Osteocyte (in vitro differentiated cells): ENCODE measurements at regions not wholly inside any gene's neighbourhood (a gene's known extent, or its start where the extent isn't known, plus 50 kb on each side); places are given as distances from the start of the nearest gene placed in this dataset.
A peak's percentile ranks its signal among the peaks of the same experiment; 100 is the strongest.
"Not testable (repeated sequence)": the region's sequence is repeated elsewhere in the genome, so short reads cannot be mapped to it uniquely, and the experiment has no call there.

Source experiments
- DNase-seq: peaks from one replicate; pipeline ENCODE4 v3.0.0; 2021; ENCODE audit warnings: mixed read lengths; ENCODE audit not compliant: unreplicated experiment; ENCODE audit errors: extremely low spot score
- H3K27ac Mint-ChIP-seq: one replicate; pipeline ENCODE4 v1.8.0; 2021; ENCODE audit warnings: mild to moderate bottlenecking, mixed read lengths; ENCODE audit not compliant: unreplicated experiment
- H3K27me3 Mint-ChIP-seq: one replicate; pipeline ENCODE4 v1.8.0; 2021; ENCODE audit warnings: mixed read lengths; ENCODE audit not compliant: unreplicated experiment
- H3K36me3 Mint-ChIP-seq: one replicate; pipeline ENCODE4 v1.8.0; 2021; ENCODE audit warnings: mixed read lengths; ENCODE audit not compliant: unreplicated experiment
- H3K4me1 Mint-ChIP-seq: one replicate; pipeline ENCODE4 v1.8.0; 2021; ENCODE audit warnings: mixed read lengths; ENCODE audit not compliant: unreplicated experiment
- H3K4me3 Mint-ChIP-seq: one replicate; pipeline ENCODE4 v1.8.0; 2021; ENCODE audit warnings: mild to moderate bottlenecking, moderate library complexity, mixed read lengths; ENCODE audit not compliant: unreplicated experiment
- H3K9me3 Mint-ChIP-seq: one replicate; pipeline ENCODE4 v1.8.0; 2021; ENCODE audit warnings: mixed read lengths; ENCODE audit not compliant: unreplicated experiment

DNA sequence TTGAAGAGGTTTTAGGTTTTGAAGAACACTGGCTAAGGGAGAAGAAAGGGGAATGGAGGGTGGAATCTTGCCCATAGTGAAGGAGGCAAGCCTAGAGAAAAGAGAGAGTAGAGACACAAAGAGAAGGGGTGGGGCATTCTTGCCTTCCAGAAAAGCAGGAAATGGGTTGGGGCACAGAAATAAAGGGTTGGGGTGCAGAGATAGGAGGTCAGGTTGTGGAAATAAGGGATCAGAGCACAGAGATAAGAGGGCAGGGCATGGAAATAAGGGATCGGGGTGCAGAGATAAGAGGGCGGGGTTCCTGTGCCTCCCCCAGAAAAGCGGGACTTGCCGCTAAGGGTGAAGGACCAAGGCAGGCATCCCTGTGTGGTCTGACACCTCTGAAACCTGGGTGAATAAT is 69.9 kb downstream of the ALG1L2 start:
- not testable (repeated sequence) for H3K27ac Mint-ChIP-seq, H3K27me3 Mint-ChIP-seq, H3K4me1 Mint-ChIP-seq, H3K36me3 Mint-ChIP-seq, H3K4me3 Mint-ChIP-seq, H3K9me3 Mint-ChIP-seq, DNase-seq

GRCh38 chr3:130153247-130153646 is 71.6 kb downstream of the ALG1L2 start:
- H3K36me3 Mint-ChIP-seq, H3K27me3 Mint-ChIP-seq, H3K27ac Mint-ChIP-seq, DNase-seq, H3K4me3 Mint-ChIP-seq, H3K4me1 Mint-ChIP-seq, H3K9me3 Mint-ChIP-seq: not testable (repeated sequence)

DNA sequence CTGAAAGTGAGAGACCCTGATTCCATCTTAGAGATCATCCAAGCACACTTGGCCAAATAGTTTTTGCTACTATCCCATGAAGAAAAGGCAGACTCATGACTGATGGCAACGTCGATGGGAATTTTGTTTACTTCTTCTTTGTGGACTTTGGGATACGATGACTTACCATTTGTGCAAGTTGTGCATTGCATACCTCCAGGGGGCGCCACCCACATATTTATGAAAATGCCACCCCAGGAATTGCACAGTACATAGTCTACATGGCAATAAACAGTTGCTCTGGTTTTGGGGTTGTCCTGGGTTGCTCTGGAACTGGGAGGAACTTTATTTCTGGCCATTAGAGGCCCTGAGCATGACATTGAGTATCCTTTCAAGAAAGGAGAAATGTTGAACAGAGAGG is 73.8 kb downstream of the ALG1L2 start:
- H3K9me3 Mint-ChIP-seq, H3K36me3 Mint-ChIP-seq, H3K4me1 Mint-ChIP-seq, DNase-seq, H3K27me3 Mint-ChIP-seq, H3K27ac Mint-ChIP-seq, H3K4me3 Mint-ChIP-seq: not testable (repeated sequence)

DNA sequence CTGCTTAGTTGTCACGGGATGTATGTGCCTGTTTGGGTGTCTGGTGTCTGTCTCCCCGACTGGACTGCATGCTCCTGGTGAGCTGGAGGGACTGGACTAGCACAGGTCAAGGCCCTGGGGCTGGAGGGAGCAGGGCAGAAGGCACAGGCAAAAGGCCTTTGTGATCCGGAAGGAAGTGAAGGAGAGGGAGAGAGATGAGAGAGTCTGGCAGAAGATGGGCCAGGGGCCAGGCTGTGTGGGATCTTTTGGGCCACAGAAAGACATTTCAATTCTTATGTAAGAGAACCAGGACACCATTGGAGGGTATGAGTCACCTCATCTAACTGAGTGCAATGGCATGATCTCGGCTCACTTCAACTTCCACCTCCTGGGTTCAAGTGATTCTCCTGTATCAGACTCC is 85.2 kb downstream of the ALG1L2 start:
- not testable (repeated sequence) for H3K4me3 Mint-ChIP-seq, H3K27me3 Mint-ChIP-seq, H3K36me3 Mint-ChIP-seq, H3K9me3 Mint-ChIP-seq, DNase-seq, H3K27ac Mint-ChIP-seq, H3K4me1 Mint-ChIP-seq

GRCh38 chr3:130175195-130175594 is 93.6 kb downstream of the ALG1L2 start:
- H3K36me3 Mint-ChIP-seq, H3K27me3 Mint-ChIP-seq, H3K9me3 Mint-ChIP-seq, DNase-seq, H3K27ac Mint-ChIP-seq, H3K4me3 Mint-ChIP-seq, H3K4me1 Mint-ChIP-seq: not testable (repeated sequence)

GRCh38 chr3:130176476-130177256 is 95.0 kb downstream of the ALG1L2 start:
- not testable (repeated sequence) for H3K36me3 Mint-ChIP-seq, H3K4me3 Mint-ChIP-seq, H3K27me3 Mint-ChIP-seq, DNase-seq, H3K27ac Mint-ChIP-seq, H3K4me1 Mint-ChIP-seq, H3K9me3 Mint-ChIP-seq

DNA sequence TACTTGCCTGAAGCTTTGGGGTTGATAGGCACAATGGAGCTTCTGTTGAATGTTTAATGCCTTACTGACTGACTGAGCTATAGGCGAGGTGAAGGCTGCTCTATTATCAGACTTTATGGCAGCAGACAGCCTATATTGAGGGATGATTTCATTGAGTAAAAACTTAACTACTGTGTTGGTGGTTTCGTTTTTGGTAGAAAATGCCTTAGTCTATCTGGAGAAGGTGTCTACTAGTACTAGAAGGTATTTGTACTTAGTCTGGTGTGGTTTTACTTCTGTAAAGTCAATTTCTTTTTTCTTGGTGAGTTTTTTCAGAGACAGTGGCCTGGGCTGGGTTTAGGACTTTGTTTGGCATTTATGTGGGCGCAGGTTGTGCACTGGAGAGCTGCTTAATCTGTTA is 97.2 kb downstream of the ALG1L2 start:
- peaks cover 13% of the 10 kb centered on the region for H3K27me3 Mint-ChIP-seq
- H3K4me1 Mint-ChIP-seq, H3K27ac Mint-ChIP-seq, H3K9me3 Mint-ChIP-seq, H3K36me3 Mint-ChIP-seq, H3K4me3 Mint-ChIP-seq, DNase-seq: not testable (repeated sequence)

DNA sequence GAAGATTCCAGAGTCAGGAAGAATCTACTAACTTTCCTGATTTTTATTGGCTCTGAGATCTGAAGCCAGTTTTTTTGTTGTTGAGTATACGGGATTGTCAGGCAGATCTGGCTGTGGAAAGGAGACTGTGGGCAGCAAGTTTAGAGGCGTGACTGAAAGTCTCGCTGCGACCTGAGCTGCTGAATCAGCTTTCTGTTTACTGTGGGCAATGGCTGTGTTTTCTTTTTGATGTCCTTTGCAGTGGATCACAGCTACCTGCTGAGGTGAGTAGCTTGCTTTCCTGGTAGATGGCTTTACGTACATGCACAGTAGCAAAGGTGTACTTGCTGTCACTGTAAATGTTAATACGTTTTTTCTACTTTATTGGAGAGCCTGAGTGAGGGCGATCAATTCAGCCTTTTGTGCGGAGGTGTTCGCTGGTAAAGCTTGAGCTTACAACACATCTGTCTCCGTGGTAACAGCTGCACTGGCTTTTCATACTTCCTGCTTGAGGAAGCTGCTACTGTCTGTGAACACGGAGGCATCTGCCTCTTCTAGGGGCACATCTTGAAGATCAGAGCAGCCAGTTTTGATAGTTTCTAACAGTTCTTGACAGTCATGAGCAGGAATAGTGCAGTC is 97.8 kb downstream of the ALG1L2 start:
- peaks cover 13% of the 10 kb centered on the region for H3K27me3 Mint-ChIP-seq
- peak overlapping the region; percentile 45 for H3K4me3 Mint-ChIP-seq
- not testable (repeated sequence) for DNase-seq, H3K4me1 Mint-ChIP-seq, H3K9me3 Mint-ChIP-seq, H3K36me3 Mint-ChIP-seq
- H3K27ac Mint-ChIP-seq = peak overlapping the region; percentile 2

DNA sequence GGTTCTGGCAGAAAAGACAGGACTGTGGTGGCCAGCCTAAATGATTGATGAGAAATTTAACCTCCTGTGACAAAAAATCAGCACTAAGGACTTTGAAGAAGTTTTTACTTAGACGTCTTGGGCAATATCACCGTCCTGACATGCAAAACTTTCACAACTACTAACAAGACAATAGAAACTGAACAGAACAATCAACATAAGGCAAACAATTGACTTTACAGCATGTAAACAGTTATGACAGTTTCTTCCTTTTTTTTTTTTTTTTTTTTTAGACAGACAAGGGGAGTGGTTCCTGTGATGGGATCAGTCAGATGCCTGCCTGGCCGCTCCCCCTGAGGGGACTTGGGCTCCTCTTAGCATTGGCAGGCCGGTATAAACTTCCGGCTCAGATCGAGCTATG is 100.8 kb downstream of the ALG1L2 start:
- H3K9me3 Mint-ChIP-seq, H3K36me3 Mint-ChIP-seq, H3K4me3 Mint-ChIP-seq, DNase-seq, H3K4me1 Mint-ChIP-seq, H3K27ac Mint-ChIP-seq: not testable (repeated sequence)
- H3K27me3 Mint-ChIP-seq = peaks cover 10% of the 10 kb centered on the region

- not testable (repeated sequence) for H3K9me3 Mint-ChIP-seq, H3K27me3 Mint-ChIP-seq, H3K36me3 Mint-ChIP-seq, H3K4me3 Mint-ChIP-seq, DNase-seq, H3K4me1 Mint-ChIP-seq, H3K27ac Mint-ChIP-seq
Observed at GRCh38 chr3:130183689-130184088, 102.1 kb downstream of the ALG1L2 start.

DNA sequence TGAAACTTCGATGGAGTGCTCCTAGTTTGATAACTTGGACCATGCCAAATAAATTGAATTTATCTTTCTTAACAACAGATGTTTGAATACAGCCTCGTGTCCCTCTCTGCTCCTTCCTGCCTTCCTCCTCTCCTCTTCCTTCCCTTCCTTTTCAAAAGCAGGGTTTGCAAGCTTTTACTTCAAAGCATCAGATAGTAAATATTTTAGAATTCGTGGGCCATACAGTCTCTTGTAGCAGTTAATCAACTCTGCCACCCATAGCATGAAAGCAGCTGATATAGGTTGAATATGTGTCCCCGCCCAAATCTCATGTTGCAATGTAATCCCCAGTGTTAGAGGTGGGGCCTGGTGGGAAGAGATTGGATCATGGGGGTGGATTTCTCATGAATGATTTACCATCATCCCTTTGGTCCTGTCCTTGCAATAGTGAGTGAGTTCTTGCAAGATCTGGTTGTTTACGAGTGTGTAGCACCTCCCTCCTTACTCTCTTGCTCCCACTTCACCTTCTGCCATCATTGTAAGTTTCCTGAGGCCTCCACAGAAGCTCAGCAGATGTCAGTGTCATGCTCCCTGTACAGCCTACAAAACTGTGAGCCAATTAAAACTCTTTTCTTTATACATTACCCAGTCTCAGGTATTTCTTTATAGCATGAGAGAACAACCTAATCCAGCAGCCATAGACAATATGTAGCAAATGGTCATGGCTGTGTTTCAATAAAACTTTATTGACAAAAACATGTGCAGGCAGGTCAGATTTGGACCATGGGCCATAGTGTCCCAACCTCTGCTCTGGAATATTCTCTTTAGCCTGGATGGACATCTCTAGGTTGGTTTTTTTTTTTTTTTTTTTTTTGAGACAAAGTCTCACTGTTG is 102.8 kb downstream of the ALG1L2 start:
- not testable (repeated sequence) for H3K27me3 Mint-ChIP-seq, H3K9me3 Mint-ChIP-seq, H3K4me3 Mint-ChIP-seq, DNase-seq, H3K27ac Mint-ChIP-seq, H3K36me3 Mint-ChIP-seq, H3K4me1 Mint-ChIP-seq

DNA sequence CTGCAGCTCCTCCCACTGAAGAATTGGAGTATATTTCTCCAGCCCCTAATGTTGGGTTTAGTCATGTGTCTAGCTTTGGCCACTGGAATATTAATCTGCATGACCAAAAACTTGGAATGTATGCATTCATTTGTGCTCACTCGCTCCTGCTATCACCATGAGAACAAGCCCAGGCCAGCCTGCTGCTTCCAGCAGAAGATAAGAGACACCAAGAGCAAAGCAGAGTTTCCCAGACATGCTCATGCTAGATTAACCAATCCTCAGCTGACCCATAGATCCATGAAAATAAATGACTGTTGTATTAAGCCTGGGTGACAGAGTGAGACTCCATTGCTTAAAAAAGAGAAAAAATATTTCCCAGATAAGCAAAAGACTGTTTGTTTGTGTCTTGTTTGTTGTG is 119.6 kb downstream of the ALG1L2 start:
- H3K27ac Mint-ChIP-seq, H3K36me3 Mint-ChIP-seq, H3K27me3 Mint-ChIP-seq, H3K4me3 Mint-ChIP-seq, H3K4me1 Mint-ChIP-seq, DNase-seq: not testable (repeated sequence)
- H3K9me3 Mint-ChIP-seq = peaks cover 19% of the 10 kb centered on the region
